HCT116 (cell line): ENCODE measurements at regions not wholly inside any gene's neighbourhood (a gene's known extent, or its start where the extent isn't known, plus 50 kb on each side); places are given as distances from the start of the nearest gene placed in this dataset.

Source experiments
- ATAC-seq: fragments of 200-7000 bp; cut with Tn5 transposase; 2 replicates; pipeline ENCODE4 v1.9.1; 2020; ENCODE audit warnings: mild to moderate bottlenecking, moderate library complexity
- BruUV-seq: library from RNA; stranded (reverse); fragments of 400-500 nt; replicated peaks from 2 replicates; lab custom pipeline; 2021; lab: Mats Ljungman, UMichigan
- CTCF ChIA-PET: fragments of 300-600 bp; sonication (Branson Sonifier 250); formaldehyde crosslinking; loops from one replicate; lab custom pipeline; 2021; ENCODE audit warnings: antibody characterized with exemption; lab: Charles Lee
- POLR2A ChIA-PET: fragments of 300-600, 350-600 bp; sonication (Branson Sonifier 250); formaldehyde crosslinking; loops from one replicate; lab custom pipeline; 2021; ENCODE audit warnings: antibody characterized with exemption; lab: Charles Lee
- RAD21 ChIA-PET, 2 experiments: fragments of 300-600 bp; sonication (Branson Sonifier 250); formaldehyde crosslinking; loops; one replicate each; lab custom pipeline; 2023; ENCODE audit warnings: low total read pairs in 2 of 2; ENCODE audit not compliant: uncharacterized antibody in 2 of 2, unreplicated experiment in 2 of 2, low non-redundant PET in 1 of 2; lab: Charles Lee
- DNase-seq: peaks from one replicate; pipeline ENCODE4 v3.0.0-alpha.2; 2010; ENCODE audit warnings: low read depth, low spot score
- H2AFZ ChIP-seq: fragments of 200-600 bp; shearing (Covaris generic), sonication (generic); 2 replicates; pipeline ENCODE4 v1.6.1; 2017; ENCODE audit warnings: low read depth, mixed run types, mixed read lengths, antibody characterized with exemption, low read length; ENCODE audit not compliant: poor library complexity, severe bottlenecking
- H3K27ac ChIP-seq: 2 replicates; pipeline ENCODE4 v1.5.1; 2012; ENCODE audit warnings: low read depth, low read length
- H3K27me3 ChIP-seq: fragments of 200-600 bp; sonication (generic); 2 replicates; pipeline ENCODE4 v1.6.1; 2016; ENCODE audit warnings: mixed run types, low read length, mixed read lengths; ENCODE audit not compliant: insufficient read depth
- H3K36me3 ChIP-seq, 2 experiments: fragments of 200-500 bp in 1 of 2; fragments of 200-600 bp in 1 of 2; sonication (Bioruptor generic) in 1 of 2; sonication (generic) in 1 of 2; 2 replicates each; pipeline versions ENCODE4 v1.5.1 to v1.6.1; 2014 to 2016; ENCODE audit warnings: low read length in 2 of 2, inconsistent platforms in 1 of 2, mixed read lengths in 1 of 2, mixed run types in 1 of 2; ENCODE audit not compliant: insufficient read depth in 2 of 2, control insufficient read depth in 1 of 2
- H3K4me1 ChIP-seq, 2 experiments: fragments of 200-600 bp in 1 of 2; sonication (generic) in 1 of 2; 2 replicates each; pipeline versions ENCODE4 v1.5.1 to v1.6.1; 2012 to 2017; ENCODE audit warnings: low read length in 2 of 2, inconsistent platforms in 1 of 2, mild to moderate bottlenecking in 1 of 2, mixed read lengths in 1 of 2, mixed run types in 1 of 2, moderate library complexity in 1 of 2; ENCODE audit not compliant: insufficient read depth in 2 of 2, control insufficient read depth in 1 of 2
- H3K4me2 ChIP-seq: fragments of 200-600 bp; sonication (generic); 2 replicates; pipeline ENCODE4 v1.6.1; 2017; ENCODE audit warnings: mixed run types, low read length, mixed read lengths
- H3K4me3 ChIP-seq, 2 experiments: fragments of 200-600 bp in 1 of 2; sonication (generic) in 1 of 2; replicated peaks in 1 of 2; 2 replicates each; pipeline ENCODE4 v1.5.1; 2011 to 2016; ENCODE audit warnings: low read length in 2 of 2, control low read depth in 1 of 2, low read depth in 1 of 2, mild to moderate bottlenecking in 1 of 2, mixed read lengths in 1 of 2, mixed run types in 1 of 2
- H3K79me2 ChIP-seq: fragments of 200-600 bp; sonication (generic); 2 replicates; pipeline ENCODE4 v1.6.1; 2017; ENCODE audit warnings: mild to moderate bottlenecking, mixed run types, low read length, moderate library complexity, mixed read lengths; ENCODE audit not compliant: insufficient read depth
- H3K9ac ChIP-seq: fragments of 200-600 bp; sonication (generic); 2 replicates; pipeline ENCODE4 v1.6.1; 2016; ENCODE audit warnings: low read length, mixed read lengths
- H3K9me2 ChIP-seq: fragments of 200-600 bp; sonication (generic), shearing (Covaris generic); 2 replicates; pipeline ENCODE4 v1.6.1; 2017; ENCODE audit warnings: mixed run types, mild to moderate bottlenecking, moderate library complexity; ENCODE audit not compliant: insufficient read depth
- H3K9me3 ChIP-seq, 2 experiments: fragments of 200-500 bp in 1 of 2; fragments of 200-600 bp in 1 of 2; sonication (Bioruptor generic) in 1 of 2; sonication (generic) in 1 of 2; 2 replicates each; pipeline ENCODE4 v1.6.1; 2014 to 2017; ENCODE audit warnings: low read length in 2 of 2, mixed read lengths in 2 of 2, inconsistent platforms in 1 of 2, low read depth in 1 of 2, mild to moderate bottlenecking in 1 of 2, mixed run types in 1 of 2, moderate library complexity in 1 of 2; ENCODE audit not compliant: control insufficient read depth in 1 of 2, insufficient read depth in 1 of 2
- H4K20me1 ChIP-seq: fragments of 200-600 bp; sonication (generic), shearing (Covaris generic); 2 replicates; pipeline ENCODE4 v1.6.1; 2017; ENCODE audit warnings: mixed run types, mild to moderate bottlenecking, moderate library complexity; ENCODE audit not compliant: insufficient read depth
- CEBPB ChIP-seq: IDR thresholded peaks from 2 replicates; pipeline ENCODE4 v1.6.1; 2012; ENCODE audit warnings: low read depth
- EGR1 ChIP-seq: IDR thresholded peaks from 2 replicates; pipeline ENCODE4 v1.6.1; 2012; ENCODE audit warnings: low read depth
- EZH2 ChIP-seq: fragments of 200-600 bp; sonication (generic); IDR thresholded peaks from 2 replicates; pipeline ENCODE4 v1.6.1; 2017; ENCODE audit warnings: antibody characterized with exemption, mixed run types
- EZH2phosphoT487 ChIP-seq: fragments of 200-600 bp; IDR thresholded peaks from 2 replicates; pipeline ENCODE4 v1.6.1; 2018; ENCODE audit warnings: antibody characterized with exemption, borderline replicate concordance
- SIN3A ChIP-seq: IDR thresholded peaks from 2 replicates; pipeline ENCODE4 v1.6.1; 2012; ENCODE audit warnings: low read depth
- TCF7L2 ChIP-seq: IDR thresholded peaks from 2 replicates; pipeline ENCODE4 v1.7.0; 2011; ENCODE audit warnings: borderline replicate concordance, inconsistent platforms; ENCODE audit not compliant: insufficient read depth, insufficient read length; ENCODE audit errors: extremely low read depth
- YY1 ChIP-seq: IDR thresholded peaks from 2 replicates; pipeline ENCODE4 v1.6.1; 2011; ENCODE audit warnings: low read length, low read depth, moderate library complexity, mild to moderate bottlenecking; ENCODE audit not compliant: insufficient replicate concordance; ENCODE audit errors: extremely low read depth
- ZFX ChIP-seq: fragments of 450-650 bp; IDR thresholded peaks from 2 replicates; pipeline ENCODE4 v1.6.1; 2017
- ZNF274 ChIP-seq: fragments of 200-500 bp; sonication (Bioruptor generic); IDR thresholded peaks from 2 replicates; pipeline ENCODE4 v1.6.1; 2014; ENCODE audit warnings: mild to moderate bottlenecking, low read depth, low read length, inconsistent platforms
- intact Hi-C: fragments of 100-400 bp; cut with micrococcal nuclease; formaldehyde crosslinking; loops from 2 replicates; pipeline ENCODE4 v1.10.0; 2022
- TF ChIP-seq, protein P1 (sequence below): IDR thresholded peaks from 2 replicates; pipeline ENCODE4 v1.6.1; 2012; ENCODE audit warnings: low read depth
- TF ChIP-seq, protein P2 (sequence below): IDR thresholded peaks from 2 replicates; pipeline ENCODE4 v1.6.1; 2012
- TF ChIP-seq, protein P3 (sequence below), 3 experiments: fragments of 200-600 bp in 1 of 3; sonication (generic) in 1 of 3; IDR thresholded peaks in 2 of 3; conservative IDR thresholded peaks in 1 of 3; 2 replicates each; pipeline ENCODE4 v1.5.1; 2012 to 2017; ENCODE audit warnings: low read depth in 2 of 3, low read length in 2 of 3, antibody characterized with exemption in 1 of 3, borderline replicate concordance in 1 of 3, control low read depth in 1 of 3, mild to moderate bottlenecking in 1 of 3, mixed read lengths in 1 of 3, mixed run types in 1 of 3, moderate library complexity in 1 of 3; ENCODE audit not compliant: insufficient read depth in 1 of 3
- TF ChIP-seq, protein P4 (sequence below): IDR thresholded peaks from 2 replicates; pipeline ENCODE4 v1.6.1; 2012

DNA sequence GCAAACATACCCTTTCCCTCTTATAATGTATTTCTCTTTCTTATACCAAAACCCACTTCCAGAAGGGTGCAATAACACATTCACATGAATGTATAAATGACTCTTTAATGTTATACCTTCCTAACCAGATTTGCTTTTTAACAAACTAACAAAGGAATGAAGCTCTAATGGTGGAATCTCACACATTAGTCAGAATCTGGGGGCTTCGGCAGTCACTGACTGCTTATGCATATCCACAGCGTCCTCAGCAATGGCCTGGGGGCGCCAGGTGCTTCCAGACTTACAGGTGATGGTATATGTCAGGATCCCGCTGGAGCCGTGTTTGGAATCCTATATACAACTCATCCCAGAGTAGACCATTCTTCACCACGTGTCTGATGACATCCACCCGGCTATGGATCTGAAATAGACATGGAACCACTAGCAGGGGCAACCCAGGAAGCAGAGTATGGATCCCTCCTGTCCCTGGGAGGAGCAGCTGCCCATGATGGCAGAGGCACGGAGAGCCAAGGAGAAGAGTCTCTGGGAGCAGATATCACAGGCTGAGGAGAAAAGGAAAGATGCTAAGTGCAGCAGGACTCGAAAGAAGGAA, 150.8 kb upstream of the RIPOR2 start:
- DNase-seq (no peak), ATAC-seq (no peak)
- intact Hi-C loops = no loop called here
- Histone ChIP-seq H3K4me1 (no peaks in the 10 kb centered on the region), H3K36me3 (no peaks in the 10 kb centered on the region), H3K4me2 (no peak overlapping the region), H3K9ac (no peak overlapping the region), H3K27me3 (peaks cover 10% of the 10 kb centered on the region), H3K9me2 (no peaks in the 10 kb centered on the region), H3K79me2 (no peaks in the 10 kb centered on the region), H3K9me3 (no peaks in the 10 kb centered on the region), H3K4me3 (no peak overlapping the region), H3K27ac (no peak overlapping the region), H4K20me1 (no peaks in the 10 kb centered on the region), H2AFZ (no peak overlapping the region)
- no peak for TF ChIP-seq EGR1
- TF ChIP-seq, protein P1, sequence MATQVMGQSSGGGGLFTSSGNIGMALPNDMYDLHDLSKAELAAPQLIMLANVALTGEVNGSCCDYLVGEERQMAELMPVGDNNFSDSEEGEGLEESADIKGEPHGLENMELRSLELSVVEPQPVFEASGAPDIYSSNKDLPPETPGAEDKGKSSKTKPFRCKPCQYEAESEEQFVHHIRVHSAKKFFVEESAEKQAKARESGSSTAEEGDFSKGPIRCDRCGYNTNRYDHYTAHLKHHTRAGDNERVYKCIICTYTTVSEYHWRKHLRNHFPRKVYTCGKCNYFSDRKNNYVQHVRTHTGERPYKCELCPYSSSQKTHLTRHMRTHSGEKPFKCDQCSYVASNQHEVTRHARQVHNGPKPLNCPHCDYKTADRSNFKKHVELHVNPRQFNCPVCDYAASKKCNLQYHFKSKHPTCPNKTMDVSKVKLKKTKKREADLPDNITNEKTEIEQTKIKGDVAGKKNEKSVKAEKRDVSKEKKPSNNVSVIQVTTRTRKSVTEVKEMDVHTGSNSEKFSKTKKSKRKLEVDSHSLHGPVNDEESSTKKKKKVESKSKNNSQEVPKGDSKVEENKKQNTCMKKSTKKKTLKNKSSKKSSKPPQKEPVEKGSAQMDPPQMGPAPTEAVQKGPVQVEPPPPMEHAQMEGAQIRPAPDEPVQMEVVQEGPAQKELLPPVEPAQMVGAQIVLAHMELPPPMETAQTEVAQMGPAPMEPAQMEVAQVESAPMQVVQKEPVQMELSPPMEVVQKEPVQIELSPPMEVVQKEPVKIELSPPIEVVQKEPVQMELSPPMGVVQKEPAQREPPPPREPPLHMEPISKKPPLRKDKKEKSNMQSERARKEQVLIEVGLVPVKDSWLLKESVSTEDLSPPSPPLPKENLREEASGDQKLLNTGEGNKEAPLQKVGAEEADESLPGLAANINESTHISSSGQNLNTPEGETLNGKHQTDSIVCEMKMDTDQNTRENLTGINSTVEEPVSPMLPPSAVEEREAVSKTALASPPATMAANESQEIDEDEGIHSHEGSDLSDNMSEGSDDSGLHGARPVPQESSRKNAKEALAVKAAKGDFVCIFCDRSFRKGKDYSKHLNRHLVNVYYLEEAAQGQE = no peak
- no peak for TF ChIP-seq EZH2phosphoT487
- no peak for TF ChIP-seq TCF7L2
- TF ChIP-seq, protein P2, sequence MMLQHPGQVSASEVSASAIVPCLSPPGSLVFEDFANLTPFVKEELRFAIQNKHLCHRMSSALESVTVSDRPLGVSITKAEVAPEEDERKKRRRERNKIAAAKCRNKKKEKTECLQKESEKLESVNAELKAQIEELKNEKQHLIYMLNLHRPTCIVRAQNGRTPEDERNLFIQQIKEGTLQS = no peak
- TF ChIP-seq, protein P3, sequence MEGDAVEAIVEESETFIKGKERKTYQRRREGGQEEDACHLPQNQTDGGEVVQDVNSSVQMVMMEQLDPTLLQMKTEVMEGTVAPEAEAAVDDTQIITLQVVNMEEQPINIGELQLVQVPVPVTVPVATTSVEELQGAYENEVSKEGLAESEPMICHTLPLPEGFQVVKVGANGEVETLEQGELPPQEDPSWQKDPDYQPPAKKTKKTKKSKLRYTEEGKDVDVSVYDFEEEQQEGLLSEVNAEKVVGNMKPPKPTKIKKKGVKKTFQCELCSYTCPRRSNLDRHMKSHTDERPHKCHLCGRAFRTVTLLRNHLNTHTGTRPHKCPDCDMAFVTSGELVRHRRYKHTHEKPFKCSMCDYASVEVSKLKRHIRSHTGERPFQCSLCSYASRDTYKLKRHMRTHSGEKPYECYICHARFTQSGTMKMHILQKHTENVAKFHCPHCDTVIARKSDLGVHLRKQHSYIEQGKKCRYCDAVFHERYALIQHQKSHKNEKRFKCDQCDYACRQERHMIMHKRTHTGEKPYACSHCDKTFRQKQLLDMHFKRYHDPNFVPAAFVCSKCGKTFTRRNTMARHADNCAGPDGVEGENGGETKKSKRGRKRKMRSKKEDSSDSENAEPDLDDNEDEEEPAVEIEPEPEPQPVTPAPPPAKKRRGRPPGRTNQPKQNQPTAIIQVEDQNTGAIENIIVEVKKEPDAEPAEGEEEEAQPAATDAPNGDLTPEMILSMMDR (IDR thresholded peaks at IDR 0.05 in 2 of 3, conservative IDR thresholded peaks at IDR 0.05 in 1 of 3; ENCODE audit: borderline replicate concordance in 1 of 3, insufficient read depth in 1 of 3, low read depth in 2 of 3, low read length in 2 of 3) = no peak
- TF ChIP-seq ZNF274 = no peak
- TF ChIP-seq YY1 = no peak
- TF ChIP-seq EZH2 = no peak
- no peak for TF ChIP-seq ZFX
- no peak for TF ChIP-seq CEBPB
- no peak for TF ChIP-seq SIN3A
- TF ChIP-seq, protein P4, sequence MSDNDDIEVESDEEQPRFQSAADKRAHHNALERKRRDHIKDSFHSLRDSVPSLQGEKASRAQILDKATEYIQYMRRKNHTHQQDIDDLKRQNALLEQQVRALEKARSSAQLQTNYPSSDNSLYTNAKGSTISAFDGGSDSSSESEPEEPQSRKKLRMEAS = no peak
- BruUV-seq = no TSS peak
- ChIA-PET RAD21 (no interaction called here), CTCF (no interaction called here), POLR2A (interaction anchor here (0.5 kb wide), 1 partner anchor 516 kb away, joined by 3 read pairs; no protein-coding TSS in a partner anchor)
